HepG2 (cell line): ENCODE measurements at regions not wholly inside any gene's neighbourhood (a gene's known extent, or its start where the extent isn't known, plus 50 kb on each side); places are given as distances from the start of the nearest gene placed in this dataset.

Experiments
- AGO2 ChIP-seq: fragments of 200-400 bp; formaldehyde crosslinking; optimal IDR thresholded peaks from 2 replicates; pipeline ENCODE3; 2017; ENCODE audit warnings: mild to moderate bottlenecking, low read depth, low read length, moderate library complexity
- ATF2 ChIP-seq: sonication (generic); formaldehyde crosslinking; IDR thresholded peaks from 2 replicates; pipeline ENCODE4 v1.4.0; 2020; ENCODE audit warnings: missing genetic modification reagents
- RBM22 ChIP-seq: fragments of 200-400 bp; formaldehyde crosslinking; optimal IDR thresholded peaks from 2 replicates; pipeline ENCODE3; 2017; ENCODE audit warnings: mild to moderate bottlenecking, low read length, moderate library complexity
- TAF15 ChIP-seq: fragments of 200-400 bp; formaldehyde crosslinking; IDR thresholded peaks from one replicate; pipeline ENCODE4 v1.6.1; 2018; ENCODE audit warnings: mild to moderate bottlenecking, low read depth, low read length; ENCODE audit not compliant: poor library complexity, severe bottlenecking
- ZFP1 ChIP-seq: IDR thresholded peaks from 2 replicates; pipeline ENCODE4 v1.6.1; 2016
- ZFP37 ChIP-seq: sonication (generic); formaldehyde crosslinking; IDR thresholded peaks from 2 replicates; pipeline ENCODE4 v1.4.0; 2020; ENCODE audit warnings: missing genetic modification reagents, borderline replicate concordance
- ZNF530 ChIP-seq: sonication (generic); formaldehyde crosslinking; IDR thresholded peaks from 2 replicates; pipeline ENCODE4 v1.5.0; 2020; ENCODE audit warnings: low read depth, mild to moderate bottlenecking, missing genetic modification reagents

GRCh38 chrX:121649417-121649816 lies 602.0 kb downstream of the GLUD2 start:
- TF ChIP-seq ZFP37 (CRISPR knock-in tag): no peak
- no peak for TF ChIP-seq TAF15
- TF ChIP-seq AGO2: no peak
- no peak for TF ChIP-seq RBM22
- no peak for TF ChIP-seq ATF2 (CRISPR knock-in tag)
- TF ChIP-seq ZNF530 (CRISPR knock-in tag): no peak
- no peak for TF ChIP-seq ZFP1 (CRISPR knock-in tag)
